ENCODE measurements at regions not wholly inside any gene's neighbourhood (a gene's known extent, or its start where the extent isn't known, plus 50 kb on each side); places are given as distances from the start of the nearest gene placed in this dataset.
"Not testable (repeated sequence)": the region's sequence is repeated elsewhere in the genome, so short reads cannot be mapped to it uniquely, and the experiment has no call there.

GRCh38 chr20:48440916-48441315 lies 386.9 kb downstream of the PREX1 start:
- no peaks in the 10 kb centered on the region for H3K36me3 Mint-ChIP-seq
- H3K4me1 Mint-ChIP-seq: no peaks in the 10 kb centered on the region
- intact Hi-C loops (cut with micrococcal nuclease): no loop called here
- Histone ChIP-seq H3K4me2 (replicated peaks; ENCODE audit: extremely low read depth, low read length, poor library complexity, severe bottlenecking) (no peak overlapping the region), H3K4me3 (replicated peaks in 1 of 3; ENCODE audit: low read depth in 2 of 3, low read length in 3 of 3) (no peak overlapping the region), H3K9me3 (replicated peaks in 1 of 2; ENCODE audit: control insufficient read depth in 1 of 2, insufficient read depth in 1 of 2, low read length in 2 of 2) (peaks cover 11 to 14% of the 10 kb centered on the region in 2 donors), H2AFZ (ENCODE audit: insufficient read depth, low read depth, low read length, poor library complexity, severe bottlenecking) (no peak overlapping the region), H3K36me3 (replicated peaks in 1 of 2; ENCODE audit: control insufficient read depth in 1 of 2, insufficient read depth in 2 of 2, low read length in 2 of 2) (no peaks in the 10 kb centered on the region), H3K9ac (ENCODE audit: insufficient read depth, low read length, poor library complexity, severe bottlenecking) (no peak overlapping the region), H3K4me1 (ENCODE audit: control insufficient read depth in 1 of 2, insufficient read depth in 2 of 2, low read length in 2 of 2) (no peaks in the 10 kb centered on the region), H4K20me1 (ENCODE audit: insufficient read depth, low read length) (no peaks in the 10 kb centered on the region), H3K27me3 (ENCODE audit: control insufficient read depth in 2 of 2, insufficient read depth in 2 of 2, low read length in 2 of 2) (no peaks in the 10 kb centered on the region), H3K79me2 (ENCODE audit: insufficient read depth, low read length) (no peaks in the 10 kb centered on the region), H3K27ac (ENCODE audit: low read depth in 1 of 2, low read length in 2 of 2) (no peak overlapping the region)
- H3K4me3 Mint-ChIP-seq: no peak overlapping the region
- peaks cover 7 to 41% (median 25%) of the 10 kb centered on the region in 7 donors for H3K9me3 Mint-ChIP-seq
- TF ChIP-seq CTCF (IDR thresholded peaks at IDR 0.05): no peak
- DNase-seq: no peak
- H3K27ac Mint-ChIP-seq: no peak overlapping the region
- H3K27me3 Mint-ChIP-seq (ENCODE audit: low read depth in 3 of 3): peaks cover 1 to 9% (median 2%) of the 10 kb centered on the region in 3 donors
- WGBS (ENCODE audit: insufficient coverage): 92% methylated on average over 2 of the region's 8 CpGs

- H3K4me3 Mint-ChIP-seq; H3K27ac Mint-ChIP-seq; intact Hi-C loops (cut with micrococcal nuclease); H3K27me3 Mint-ChIP-seq (ENCODE audit: low read depth in 3 of 3); H3K79me2 ChIP-seq (ENCODE audit: insufficient read depth, low read length); H3K4me1 ChIP-seq (ENCODE audit: control insufficient read depth in 1 of 2, insufficient read depth in 2 of 2, low read length in 2 of 2); H3K4me2 ChIP-seq (replicated peaks; ENCODE audit: extremely low read depth, low read length, poor library complexity, severe bottlenecking); H3K27me3 ChIP-seq (ENCODE audit: control insufficient read depth in 2 of 2, insufficient read depth in 2 of 2, low read length in 2 of 2); H3K4me3 ChIP-seq (replicated peaks in 1 of 3; ENCODE audit: low read depth in 2 of 3, low read length in 3 of 3); H2AFZ ChIP-seq (ENCODE audit: insufficient read depth, low read depth, low read length, poor library complexity, severe bottlenecking); H3K9ac ChIP-seq (ENCODE audit: insufficient read depth, low read length, poor library complexity, severe bottlenecking); H3K27ac ChIP-seq (ENCODE audit: low read depth in 1 of 2, low read length in 2 of 2); H3K36me3 ChIP-seq (replicated peaks in 1 of 2; ENCODE audit: control insufficient read depth in 1 of 2, insufficient read depth in 2 of 2, low read length in 2 of 2); H4K20me1 ChIP-seq (ENCODE audit: insufficient read depth, low read length); DNase-seq; H3K36me3 Mint-ChIP-seq; H3K4me1 Mint-ChIP-seq: not testable (repeated sequence)
- H3K9me3 Mint-ChIP-seq: peaks cover 7 to 39% (median 22%) of the 10 kb centered on the region in 7 donors
- WGBS (ENCODE audit: insufficient coverage): 92% methylated on average over 3 of the region's 3 CpGs
- peaks cover 11 to 14% of the 10 kb centered on the region in 2 donors for H3K9me3 ChIP-seq (replicated peaks in 1 of 2; ENCODE audit: control insufficient read depth in 1 of 2, insufficient read depth in 1 of 2, low read length in 2 of 2)
Measured at GRCh38 chr20:48440261-48440660, 387.5 kb downstream of the PREX1 start.

Data from CD14-positive monocyte (primary cell).